Spinal cord (tissue), 9 donors: ENCODE measurements at regions not wholly inside any gene's neighbourhood (a gene's known extent, or its start where the extent isn't known, plus 50 kb on each side); places are given as distances from the start of the nearest gene placed in this dataset.

ENCODE experiments used
- DNase-seq, 6 donors: peaks; one replicate each; pipeline versions ENCODE4 v3.0.0 to v3.0.0-alpha.2; 2013 to 2015; ENCODE audit warnings: low spot score in 6 of 6, low read depth in 4 of 6
- H3K27ac ChIP-seq: one replicate; pipeline ENCODE4 v1.5.1; 2013; ENCODE audit warnings: low read depth, low read length, control low read depth
- H3K27me3 ChIP-seq: one replicate; pipeline ENCODE4 v1.6.1; 2013; ENCODE audit warnings: low read length; ENCODE audit not compliant: control insufficient read depth, insufficient read depth
- H3K36me3 ChIP-seq: one replicate; pipeline ENCODE4 v1.6.1; 2013; ENCODE audit warnings: low read length; ENCODE audit not compliant: control insufficient read depth, insufficient read depth
- H3K4me1 ChIP-seq: one replicate; pipeline ENCODE4 v1.6.1; 2013; ENCODE audit warnings: low read length; ENCODE audit not compliant: control insufficient read depth, insufficient read depth
- H3K4me3 ChIP-seq: one replicate; pipeline ENCODE4 v1.5.1; 2013; ENCODE audit warnings: low read depth, low read length, control low read depth
- H3K9me3 ChIP-seq: one replicate; pipeline ENCODE4 v1.6.1; 2013; ENCODE audit warnings: low read length; ENCODE audit not compliant: control insufficient read depth, insufficient read depth
- WGBS: methylation state at CpG from one replicate; pipeline ENCODE4 v1.1.5; 2013; ENCODE audit warnings: missing lambda C conversion rate; ENCODE audit not compliant: insufficient coverage; 5-methylcytosine and 5-hydroxymethylcytosine counted together
- donor health status: healthy.

DNA sequence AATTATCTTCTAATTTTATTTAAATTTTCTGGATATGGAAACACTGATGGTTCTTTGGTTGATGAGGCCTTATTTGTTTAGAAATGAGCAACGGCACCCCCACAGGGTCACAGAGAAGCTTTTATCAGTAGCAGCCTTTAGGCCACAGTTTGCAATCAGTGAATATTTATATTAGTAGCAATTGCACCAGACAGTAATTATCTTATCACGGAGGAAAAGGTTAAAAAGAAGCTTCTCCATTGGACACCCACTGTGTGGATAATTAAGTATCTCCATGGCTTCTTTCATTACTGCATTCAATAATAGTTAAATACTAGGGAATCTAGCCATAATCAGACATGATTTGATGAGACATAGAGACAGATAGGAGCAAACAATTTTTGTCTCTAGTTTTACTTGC is 2099.2 kb upstream of the PCDH20 start:
- H3K4me3 ChIP-seq, result no peak overlapping the region
- H3K36me3 ChIP-seq, result no peaks in the 10 kb centered on the region
- H3K27me3 ChIP-seq, result no peaks in the 10 kb centered on the region
- H3K27ac ChIP-seq, result no peak overlapping the region
- no peaks in the 10 kb centered on the region for H3K4me1 ChIP-seq
- peaks cover 3% of the 10 kb centered on the region for H3K9me3 ChIP-seq
- DNase-seq, result peak in 2 of 6 donors; percentile 15 to 88
- no CpG with 5 or more reads among the region's 2 CpGs for WGBS

GRCh38 chr13:63512095-63512494 is 2096.4 kb upstream of the PCDH20 start:
- DNase-seq, result no peak
- Histone ChIP-seq H3K27me3 (no peaks in the 10 kb centered on the region), H3K9me3 (peaks cover 3% of the 10 kb centered on the region), H3K36me3 (no peaks in the 10 kb centered on the region), H3K4me3 (no peak overlapping the region), H3K27ac (no peak overlapping the region), H3K4me1 (no peaks in the 10 kb centered on the region)
- WGBS, result 98% methylated on average over 5 of the region's 8 CpGs

DNA sequence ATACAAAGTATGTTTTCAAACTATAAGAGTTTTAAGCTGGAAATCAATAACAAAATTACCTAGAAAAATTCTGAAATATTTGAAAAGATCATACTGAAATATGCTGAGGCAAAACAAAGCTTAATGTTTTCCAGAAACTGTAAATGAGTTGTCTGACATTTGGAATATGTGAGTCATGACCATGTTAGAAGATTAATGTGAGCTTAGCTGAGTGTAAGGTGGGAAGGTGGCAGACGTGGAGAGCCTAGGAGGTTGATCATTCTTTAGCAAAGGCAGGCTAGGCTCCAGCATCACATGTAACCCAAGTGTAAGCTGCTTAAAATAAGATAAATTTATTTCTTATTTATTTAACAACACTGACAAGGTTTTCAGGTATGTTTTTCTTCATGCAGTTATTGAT is 2086.1 kb upstream of the PCDH20 start:
- Histone ChIP-seq H3K27me3 (no peaks in the 10 kb centered on the region), H3K4me3 (no peak overlapping the region), H3K9me3 (no peaks in the 10 kb centered on the region), H3K4me1 (no peaks in the 10 kb centered on the region), H3K27ac (no peak overlapping the region), H3K36me3 (no peaks in the 10 kb centered on the region)
- DNase-seq, result no peak
- no CpG with 5 or more reads among the region's 1 CpG for WGBS

GRCh38 chr13:63497601-63498000 is 2082.0 kb upstream of the PCDH20 start:
- no peaks in the 10 kb centered on the region for H3K9me3 ChIP-seq
- no peaks in the 10 kb centered on the region for H3K36me3 ChIP-seq
- no peak for DNase-seq
- no peaks in the 10 kb centered on the region for H3K27me3 ChIP-seq
- no peaks in the 10 kb centered on the region for H3K4me1 ChIP-seq
- no peak overlapping the region for H3K4me3 ChIP-seq
- no peak overlapping the region for H3K27ac ChIP-seq

- Histone ChIP-seq H3K4me3 (no peak overlapping the region), H3K9me3 (no peaks in the 10 kb centered on the region), H3K36me3 (no peaks in the 10 kb centered on the region), H3K4me1 (no peaks in the 10 kb centered on the region), H3K27me3 (no peaks in the 10 kb centered on the region), H3K27ac (no peak overlapping the region)
- WGBS, result no CpG with 5 or more reads among the region's 2 CpGs
- no peak for DNase-seq
Observed at GRCh38 chr13:63492604-63493003, 2077.0 kb upstream of the PCDH20 start.

DNA sequence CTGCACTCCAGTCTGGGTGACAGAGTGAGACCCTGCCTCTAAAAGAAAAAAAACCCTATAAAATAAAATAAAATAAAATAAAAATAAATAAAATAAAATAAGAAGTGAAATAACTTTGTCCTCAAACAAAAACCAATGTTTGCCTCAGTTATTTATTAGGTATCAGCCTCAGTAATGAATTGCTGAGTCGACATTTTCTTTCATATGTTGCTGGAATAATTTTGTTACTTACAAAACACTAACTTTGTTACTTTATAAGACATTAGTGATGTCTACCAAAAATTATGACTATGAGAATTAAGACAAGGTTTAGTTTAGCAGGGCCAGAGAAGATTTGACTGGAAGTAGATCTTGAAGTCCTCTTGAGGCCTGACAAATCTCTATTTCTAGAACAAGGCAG is 2074.5 kb upstream of the PCDH20 start:
- no peaks in the 10 kb centered on the region for H3K4me1 ChIP-seq
- H3K9me3 ChIP-seq, result no peaks in the 10 kb centered on the region
- no peak overlapping the region for H3K27ac ChIP-seq
- no CpG with 5 or more reads among the region's 1 CpG for WGBS
- H3K27me3 ChIP-seq, result no peaks in the 10 kb centered on the region
- DNase-seq, result no peak
- H3K4me3 ChIP-seq, result no peak overlapping the region
- no peaks in the 10 kb centered on the region for H3K36me3 ChIP-seq

DNA sequence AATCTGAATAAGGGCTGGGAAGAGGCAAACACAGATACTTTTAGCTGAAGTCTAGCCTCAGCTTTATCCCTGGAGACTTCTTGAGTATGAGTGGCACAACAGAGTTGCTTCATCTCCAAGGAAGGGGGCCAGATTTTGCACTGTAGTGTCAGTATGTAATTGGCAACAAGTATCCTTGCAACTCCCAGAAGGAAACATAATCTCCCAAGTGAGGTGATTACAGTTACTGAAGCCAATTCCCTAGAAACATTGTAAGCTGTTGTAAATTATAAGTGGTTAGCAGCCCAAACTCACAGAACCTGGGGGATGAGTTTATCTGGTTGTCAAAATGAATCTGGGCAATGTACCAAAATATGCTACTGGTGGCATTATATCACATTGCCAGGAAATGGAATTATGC is 2065.7 kb upstream of the PCDH20 start:
- no peaks in the 10 kb centered on the region for H3K27me3 ChIP-seq
- no peaks in the 10 kb centered on the region for H3K4me1 ChIP-seq
- no peaks in the 10 kb centered on the region for H3K9me3 ChIP-seq
- H3K4me3 ChIP-seq, result no peak overlapping the region
- no peak overlapping the region for H3K27ac ChIP-seq
- peak in 2 of 6 donors; percentile 4 to 74 for DNase-seq
- no peaks in the 10 kb centered on the region for H3K36me3 ChIP-seq

DNA sequence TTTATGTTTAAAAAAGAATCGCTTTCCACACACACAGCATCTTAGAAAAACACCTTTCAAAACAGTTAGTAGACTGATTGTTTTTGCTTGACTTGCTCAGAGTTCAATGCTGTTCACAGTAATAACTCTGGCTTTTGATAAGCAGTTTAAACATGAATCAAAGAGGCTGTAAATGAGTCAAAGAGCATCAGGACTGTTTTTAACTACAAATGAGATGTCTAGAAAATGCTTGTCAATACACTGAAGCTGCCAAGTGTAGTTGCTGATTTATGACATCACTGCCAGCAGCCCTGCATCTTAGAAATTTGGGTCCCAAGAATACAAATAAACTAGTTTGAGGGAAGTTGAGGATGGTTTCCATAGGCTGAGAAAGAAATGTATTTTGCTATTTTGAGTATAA is 2057.1 kb upstream of the PCDH20 start:
- H3K36me3 ChIP-seq, result no peaks in the 10 kb centered on the region
- peak in 1 of 6 donors; percentile 11 for DNase-seq
- H3K9me3 ChIP-seq, result no peaks in the 10 kb centered on the region
- WGBS, result no CpG with 5 or more reads among the region's 1 CpG
- H3K27ac ChIP-seq, result no peak overlapping the region
- H3K27me3 ChIP-seq, result no peaks in the 10 kb centered on the region
- H3K4me1 ChIP-seq, result no peaks in the 10 kb centered on the region
- no peak overlapping the region for H3K4me3 ChIP-seq

DNA sequence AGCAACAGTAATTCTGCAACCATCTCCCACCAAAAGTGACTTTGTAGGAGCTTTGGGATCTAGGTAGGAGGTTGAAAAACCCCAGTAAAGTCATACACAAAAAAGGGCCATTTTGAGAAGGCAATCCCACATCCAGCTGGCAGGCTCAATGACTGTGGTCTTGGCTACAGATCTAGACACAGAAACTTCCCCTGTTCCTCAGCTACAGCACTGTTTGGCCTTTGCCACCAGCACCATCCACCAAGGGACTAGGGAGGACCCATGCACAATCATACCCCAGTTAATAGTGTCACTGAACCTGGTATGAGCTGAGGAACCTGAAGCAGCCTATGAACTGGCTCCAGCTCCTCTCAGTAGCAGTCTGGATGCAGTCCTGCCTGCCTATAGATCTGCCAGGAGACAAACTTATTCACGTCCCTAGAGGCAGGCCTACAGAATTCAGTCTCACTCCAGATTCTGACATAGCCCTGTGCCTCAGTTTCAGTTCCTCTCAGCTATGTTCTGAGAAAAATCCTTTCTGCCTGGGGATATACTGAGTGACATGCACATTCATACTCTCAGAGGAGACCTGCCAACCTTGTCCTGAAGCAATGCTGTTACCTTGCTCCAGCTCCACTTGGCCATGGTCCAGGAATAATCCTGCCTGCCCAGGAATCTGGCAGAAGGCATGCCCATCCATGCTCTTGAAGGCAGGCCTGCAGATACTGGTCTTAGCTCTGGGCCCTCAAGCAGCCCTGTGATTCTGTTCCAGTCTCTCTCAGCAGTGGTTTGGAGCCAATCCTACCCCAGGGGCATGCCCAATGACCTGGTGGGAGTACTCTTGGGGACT is 2048.3 kb upstream of the PCDH20 start:
- no peaks in the 10 kb centered on the region for H3K27me3 ChIP-seq
- H3K27ac ChIP-seq, result no peak overlapping the region
- WGBS, result 73% methylated on average over 1 of the region's 1 CpG
- no peaks in the 10 kb centered on the region for H3K36me3 ChIP-seq
- no peaks in the 10 kb centered on the region for H3K4me1 ChIP-seq
- H3K4me3 ChIP-seq, result no peak overlapping the region
- H3K9me3 ChIP-seq, result no peaks in the 10 kb centered on the region
- DNase-seq, result no peak

DNA sequence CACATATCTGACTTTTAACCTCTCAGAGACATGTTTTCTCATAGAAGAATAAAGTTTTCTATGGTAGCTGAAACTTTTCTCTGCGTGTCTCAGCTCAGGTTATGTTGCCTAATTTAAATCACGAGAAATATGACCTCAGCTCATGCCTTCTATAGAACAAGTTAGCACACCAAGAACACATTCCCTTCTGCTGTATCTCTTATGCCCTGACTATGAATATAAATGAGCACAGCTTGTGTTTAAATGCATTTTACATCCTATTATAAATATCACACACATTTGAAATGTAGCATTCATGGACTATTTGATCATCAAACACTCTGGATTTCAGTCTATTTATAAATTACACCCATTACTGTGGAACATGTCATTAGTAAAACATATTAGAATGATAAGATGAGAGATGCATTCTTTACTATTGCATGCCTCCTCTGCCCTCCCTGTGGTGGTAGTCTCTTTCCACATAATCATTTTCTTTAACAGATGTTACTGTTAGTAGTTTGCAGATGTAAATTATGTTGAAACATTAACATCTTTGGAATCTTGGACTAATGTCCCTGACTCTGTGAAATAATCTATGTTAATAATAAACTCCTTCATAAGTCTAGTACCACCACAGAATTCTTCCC is 2044.9 kb upstream of the PCDH20 start:
- no peak for DNase-seq
- no CpG with 5 or more reads among the region's 2 CpGs for WGBS
- Histone ChIP-seq H3K4me1 (no peaks in the 10 kb centered on the region), H3K27me3 (no peaks in the 10 kb centered on the region), H3K4me3 (no peak overlapping the region), H3K27ac (no peak overlapping the region), H3K9me3 (no peaks in the 10 kb centered on the region), H3K36me3 (no peaks in the 10 kb centered on the region)
